ENCODE measurements at regions not wholly inside any gene's neighbourhood (a gene's known extent, or its start where the extent isn't known, plus 50 kb on each side); places are given as distances from the start of the nearest gene placed in this dataset.

- Histone ChIP-seq H3K27ac (no peak overlapping the region), H3K27me3 (no peaks in the 10 kb centered on the region), H3K4me3 (no peak overlapping the region), H3K9me3 (no peaks in the 10 kb centered on the region), H3K9ac (ENCODE audit: low read depth in 2 of 2, low read length in 2 of 2) (no peak overlapping the region), H3K36me3 (no peaks in the 10 kb centered on the region), H3K4me1 (no peaks in the 10 kb centered on the region)
- TF ChIP-seq, protein P1, sequence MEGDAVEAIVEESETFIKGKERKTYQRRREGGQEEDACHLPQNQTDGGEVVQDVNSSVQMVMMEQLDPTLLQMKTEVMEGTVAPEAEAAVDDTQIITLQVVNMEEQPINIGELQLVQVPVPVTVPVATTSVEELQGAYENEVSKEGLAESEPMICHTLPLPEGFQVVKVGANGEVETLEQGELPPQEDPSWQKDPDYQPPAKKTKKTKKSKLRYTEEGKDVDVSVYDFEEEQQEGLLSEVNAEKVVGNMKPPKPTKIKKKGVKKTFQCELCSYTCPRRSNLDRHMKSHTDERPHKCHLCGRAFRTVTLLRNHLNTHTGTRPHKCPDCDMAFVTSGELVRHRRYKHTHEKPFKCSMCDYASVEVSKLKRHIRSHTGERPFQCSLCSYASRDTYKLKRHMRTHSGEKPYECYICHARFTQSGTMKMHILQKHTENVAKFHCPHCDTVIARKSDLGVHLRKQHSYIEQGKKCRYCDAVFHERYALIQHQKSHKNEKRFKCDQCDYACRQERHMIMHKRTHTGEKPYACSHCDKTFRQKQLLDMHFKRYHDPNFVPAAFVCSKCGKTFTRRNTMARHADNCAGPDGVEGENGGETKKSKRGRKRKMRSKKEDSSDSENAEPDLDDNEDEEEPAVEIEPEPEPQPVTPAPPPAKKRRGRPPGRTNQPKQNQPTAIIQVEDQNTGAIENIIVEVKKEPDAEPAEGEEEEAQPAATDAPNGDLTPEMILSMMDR (IDR thresholded peaks at IDR 0.05) = no peak
- intact Hi-C loops (cut with DNase I) = no loop called here
- no peak for DNase-seq
These were observed 146.1 kb downstream of the PDHA2 start for GRCh38 chr4:95985791-95986550.

- intact Hi-C loops (cut with DNase I) = no loop called here
- TF ChIP-seq, protein P1 (IDR thresholded peaks at IDR 0.05) = no peak
- Histone ChIP-seq H3K4me1 (no peaks in the 10 kb centered on the region), H3K9me3 (no peaks in the 10 kb centered on the region), H3K27ac (no peak overlapping the region), H3K27me3 (no peaks in the 10 kb centered on the region), H3K36me3 (no peaks in the 10 kb centered on the region), H3K9ac (ENCODE audit: low read depth in 2 of 2, low read length in 2 of 2) (no peak overlapping the region), H3K4me3 (no peak overlapping the region)
- DNase-seq = no peak
These were observed 148.0 kb downstream of the PDHA2 start for GRCh38 chr4:95987851-95988250.

- Histone ChIP-seq H3K27ac (no peak overlapping the region), H3K9me3 (no peaks in the 10 kb centered on the region), H3K9ac (ENCODE audit: low read depth in 2 of 2, low read length in 2 of 2) (no peak overlapping the region), H3K36me3 (no peaks in the 10 kb centered on the region), H3K4me1 (no peaks in the 10 kb centered on the region), H3K4me3 (no peak overlapping the region), H3K27me3 (no peaks in the 10 kb centered on the region)
- TF ChIP-seq, protein P1 (IDR thresholded peaks at IDR 0.05) = no peak
- no peak for DNase-seq
- intact Hi-C loops (cut with DNase I) = no loop called here
These were observed 158.4 kb downstream of the PDHA2 start for GRCh38 chr4:95998311-95998710.

DNA sequence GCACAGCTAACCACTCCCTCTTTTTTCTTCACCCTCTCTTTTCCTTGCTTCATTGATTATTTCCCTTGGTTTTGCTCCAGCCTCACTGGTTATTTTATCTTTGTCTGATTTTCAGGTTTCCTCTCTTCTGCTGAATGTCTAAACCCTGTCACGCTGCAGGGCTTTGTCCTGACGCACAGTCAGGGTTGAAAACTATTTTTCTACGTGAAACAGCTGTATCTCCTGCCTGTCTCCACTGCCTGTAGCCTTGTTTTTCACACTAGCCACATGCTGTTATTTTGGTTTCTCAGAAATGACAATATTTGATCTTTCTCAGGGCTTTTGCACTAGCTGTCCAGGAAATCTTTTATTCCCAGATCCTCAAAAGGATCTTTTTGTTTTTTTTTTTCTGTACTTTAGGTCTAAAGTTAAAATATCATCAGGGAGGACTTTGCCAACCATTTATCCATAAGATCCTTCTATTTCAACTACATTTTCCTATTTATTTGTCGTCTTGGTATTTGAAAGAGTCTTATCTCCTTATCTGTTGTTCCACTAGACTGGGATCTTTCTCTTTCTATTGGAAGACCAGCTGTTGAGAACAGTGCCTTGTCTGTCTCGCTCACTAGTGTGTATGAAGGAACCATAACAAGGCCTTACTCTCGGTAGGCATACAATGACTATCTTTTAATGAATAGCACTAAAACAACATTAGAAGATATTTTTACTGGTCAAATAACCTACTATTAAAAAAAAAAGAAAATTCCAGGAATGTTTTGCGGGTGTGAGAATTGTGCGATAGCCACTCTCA is 164.3 kb downstream of the PDHA2 start:
- no peak for DNase-seq
- Histone ChIP-seq H3K9ac (ENCODE audit: low read depth in 2 of 2, low read length in 2 of 2) (no peak overlapping the region), H3K4me3 (no peak overlapping the region), H3K36me3 (no peaks in the 10 kb centered on the region), H3K27ac (no peak overlapping the region), H3K4me1 (no peaks in the 10 kb centered on the region), H3K27me3 (no peaks in the 10 kb centered on the region), H3K9me3 (no peaks in the 10 kb centered on the region)
- TF ChIP-seq, protein P1 (IDR thresholded peaks at IDR 0.05) = no peak
- intact Hi-C loops (cut with DNase I) = no loop called here

GRCh38 chr4:96009427-96010119 is 169.7 kb downstream of the PDHA2 start:
- no peaks in the 10 kb centered on the region for H3K9me3 ChIP-seq
- no peak overlapping the region for H3K9ac ChIP-seq (ENCODE audit: low read depth in 2 of 2, low read length in 2 of 2)
- H3K36me3 ChIP-seq = no peaks in the 10 kb centered on the region
- no peak overlapping the region for H3K4me3 ChIP-seq
- H3K27me3 ChIP-seq = no peaks in the 10 kb centered on the region
- no peak overlapping the region for H3K27ac ChIP-seq
- no peaks in the 10 kb centered on the region for H3K4me1 ChIP-seq
- no peak for DNase-seq
- TF ChIP-seq, protein P1 (IDR thresholded peaks at IDR 0.05) = no peak
- intact Hi-C loops (cut with DNase I) = no loop called here
